Esophagus muscularis mucosa (tissue), 4 donors: ENCODE measurements at regions not wholly inside any gene's neighbourhood (a gene's known extent, or its start where the extent isn't known, plus 50 kb on each side); places are given as distances from the start of the nearest gene placed in this dataset.

ENCODE experiments used
- CTCF ChIP-seq, 3 experiments: fragments of 200-600 bp in 2 of 3; fragments of 450-650 bp in 1 of 3; sonication (generic) in 2 of 3; IDR thresholded peaks; one replicate each; pipeline ENCODE4 v1.5.1; 2017 to 2019; ENCODE audit warnings: antibody characterized with exemption in 3 of 3, mild to moderate bottlenecking in 2 of 3, moderate library complexity in 1 of 3
- EP300 ChIP-seq: sonication (generic); formaldehyde crosslinking; IDR thresholded peaks from one replicate; pipeline ENCODE4 v1.6.1; 2017; ENCODE audit warnings: antibody characterized with exemption
- POLR2A ChIP-seq: fragments of 450-650 bp; IDR thresholded peaks from one replicate; pipeline ENCODE4 v1.6.1; 2017; ENCODE audit warnings: antibody characterized with exemption, moderate library complexity, mild to moderate bottlenecking, low read depth
- POLR2AphosphoS5 ChIP-seq, 2 donors: sonication (generic); formaldehyde crosslinking; IDR thresholded peaks; one replicate each; pipeline ENCODE4 v1.6.1; 2017; ENCODE audit warnings: antibody characterized with exemption in 2 of 2

GRCh38 chr1:67979532-67979931, 70.9 kb downstream of the DIRAS3 start:
- TF ChIP-seq POLR2A = no peak
- no peak for TF ChIP-seq CTCF (IDR thresholded peaks at IDR 0.05)
- no peak for TF ChIP-seq EP300
- no peak for TF ChIP-seq POLR2AphosphoS5 (IDR thresholded peaks at IDR 0.05)
